ENCODE measurements at regions not wholly inside any gene's neighbourhood (a gene's known extent, or its start where the extent isn't known, plus 50 kb on each side); places are given as distances from the start of the nearest gene placed in this dataset.

GRCh38 chr3:38916706-38917105 lies 100.7 kb upstream of the SCN10A start:
- TF ChIP-seq EZH2 (IDR thresholded peaks at IDR 0.05; ENCODE audit: borderline replicate concordance, insufficient read depth, low read length, poor library complexity, severe bottlenecking) (no peak), CTCF (IDR thresholded peaks at IDR 0.05; ENCODE audit: poor library complexity, severe bottlenecking) (no peak), SMC3 (conservative IDR thresholded peaks at IDR 0.05; ENCODE audit: poor library complexity) (no peak), EP300 (conservative IDR thresholded peaks at IDR 0.05; ENCODE audit: poor library complexity, severe bottlenecking) (no peak), POLR2AphosphoS5 (IDR thresholded peaks at IDR 0.05) (no peak), TAF1 (IDR thresholded peaks at IDR 0.05; ENCODE audit: low read depth) (no peak), MXI1 (conservative IDR thresholded peaks at IDR 0.05; ENCODE audit: poor library complexity, severe bottlenecking) (no peak), RAD21 (conservative IDR thresholded peaks at IDR 0.05) (no peak)
- TF ChIP-seq, protein P1, sequence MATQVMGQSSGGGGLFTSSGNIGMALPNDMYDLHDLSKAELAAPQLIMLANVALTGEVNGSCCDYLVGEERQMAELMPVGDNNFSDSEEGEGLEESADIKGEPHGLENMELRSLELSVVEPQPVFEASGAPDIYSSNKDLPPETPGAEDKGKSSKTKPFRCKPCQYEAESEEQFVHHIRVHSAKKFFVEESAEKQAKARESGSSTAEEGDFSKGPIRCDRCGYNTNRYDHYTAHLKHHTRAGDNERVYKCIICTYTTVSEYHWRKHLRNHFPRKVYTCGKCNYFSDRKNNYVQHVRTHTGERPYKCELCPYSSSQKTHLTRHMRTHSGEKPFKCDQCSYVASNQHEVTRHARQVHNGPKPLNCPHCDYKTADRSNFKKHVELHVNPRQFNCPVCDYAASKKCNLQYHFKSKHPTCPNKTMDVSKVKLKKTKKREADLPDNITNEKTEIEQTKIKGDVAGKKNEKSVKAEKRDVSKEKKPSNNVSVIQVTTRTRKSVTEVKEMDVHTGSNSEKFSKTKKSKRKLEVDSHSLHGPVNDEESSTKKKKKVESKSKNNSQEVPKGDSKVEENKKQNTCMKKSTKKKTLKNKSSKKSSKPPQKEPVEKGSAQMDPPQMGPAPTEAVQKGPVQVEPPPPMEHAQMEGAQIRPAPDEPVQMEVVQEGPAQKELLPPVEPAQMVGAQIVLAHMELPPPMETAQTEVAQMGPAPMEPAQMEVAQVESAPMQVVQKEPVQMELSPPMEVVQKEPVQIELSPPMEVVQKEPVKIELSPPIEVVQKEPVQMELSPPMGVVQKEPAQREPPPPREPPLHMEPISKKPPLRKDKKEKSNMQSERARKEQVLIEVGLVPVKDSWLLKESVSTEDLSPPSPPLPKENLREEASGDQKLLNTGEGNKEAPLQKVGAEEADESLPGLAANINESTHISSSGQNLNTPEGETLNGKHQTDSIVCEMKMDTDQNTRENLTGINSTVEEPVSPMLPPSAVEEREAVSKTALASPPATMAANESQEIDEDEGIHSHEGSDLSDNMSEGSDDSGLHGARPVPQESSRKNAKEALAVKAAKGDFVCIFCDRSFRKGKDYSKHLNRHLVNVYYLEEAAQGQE (IDR thresholded peaks at IDR 0.05; ENCODE audit: borderline replicate concordance): no peak

Data from neural cell (in vitro differentiated cells).